GM12878 (cell line): ENCODE measurements at regions not wholly inside any gene's neighbourhood (a gene's known extent, or its start where the extent isn't known, plus 50 kb on each side); places are given as distances from the start of the nearest gene placed in this dataset.

ENCODE experiments used
- ATAC-seq: fragments of 200-7000 bp; cut with Tn5 transposase; 3 replicates; pipeline ENCODE4 v1.9.1; 2020; ENCODE audit warnings: mild to moderate bottlenecking, moderate library complexity
- BruUV-seq: library from RNA; stranded (reverse); fragments of 400-500 nt; replicated peaks from 2 replicates; lab custom pipeline; 2021; lab: Mats Ljungman, UMichigan
- CTCF ChIA-PET: fragments of 300-600 bp; sonication (Branson Sonifier 250); formaldehyde crosslinking; extraction: SDS; loops from one replicate; lab custom pipeline; 2021; ENCODE audit warnings: inconsistent platforms; lab: Yijun Ruan, JAX
- POLR2A ChIA-PET: fragments of 350-600 bp; formaldehyde crosslinking; extraction: SDS; loops from one replicate; lab custom pipeline; 2021; ENCODE audit warnings: inconsistent platforms; lab: Charles Lee
- RAD21 ChIA-PET: fragments of 300-600 bp; sonication (Branson Sonifier 250); formaldehyde crosslinking; loops from one replicate; lab custom pipeline; 2023; ENCODE audit warnings: antibody characterized with exemption; ENCODE audit not compliant: unreplicated experiment; lab: Charles Lee
- SMC1A ChIA-PET: fragments of 300-600 bp; sonication (Branson Sonifier 250); formaldehyde crosslinking; loops from one replicate; lab custom pipeline; 2023; ENCODE audit not compliant: unreplicated experiment, uncharacterized antibody; lab: Charles Lee
- DNase-seq: peaks from one replicate; pipeline ENCODE4 v3.0.0-alpha.2; 2011; ENCODE audit warnings: low read depth, low spot score
- FAIRE-seq: peaks from 3 replicates; lab custom pipeline; 2011; peaks lifted over from hg19 to GRCh38; lab: Jason Lieb, UNC
- H2AFZ ChIP-seq: 2 replicates; pipeline ENCODE4 v1.6.0; 2011; ENCODE audit warnings: low read depth, low read length, control low read depth; ENCODE audit not compliant: control insufficient read depth
- H3K27ac ChIP-seq: 2 replicates; pipeline ENCODE4 v1.5.1; 2011; ENCODE audit warnings: control low read depth; ENCODE audit not compliant: control insufficient read depth, insufficient read depth
- H3K27me3 ChIP-seq, 2 experiments: replicated peaks in 1 of 2; 2 replicates each; pipeline versions ENCODE4 v1.6.0 to v1.6.1; 2011; ENCODE audit warnings: low read length in 1 of 2; ENCODE audit not compliant: control insufficient read depth in 2 of 2, insufficient read depth in 2 of 2
- H3K36me3 ChIP-seq, 2 experiments: 2 replicates each; pipeline ENCODE4 v1.5.1; 2011; ENCODE audit warnings: low read length in 1 of 2; ENCODE audit not compliant: control insufficient read depth in 2 of 2, insufficient read depth in 2 of 2
- H3K4me1 ChIP-seq: 2 replicates; pipeline ENCODE4 v1.6.1; 2011; ENCODE audit warnings: mild to moderate bottlenecking, low read length, moderate library complexity, mixed read lengths; ENCODE audit not compliant: control insufficient read depth, insufficient read depth
- H3K4me2 ChIP-seq: 2 replicates; pipeline ENCODE4 v1.6.0; 2011; ENCODE audit warnings: control low read depth; ENCODE audit not compliant: control insufficient read depth, insufficient read depth
- H3K4me3 ChIP-seq: fragments of 200-600 bp; sonication (generic); 2 replicates; pipeline ENCODE4 v1.5.1; 2016
- H3K79me2 ChIP-seq: 2 replicates; pipeline ENCODE4 v1.6.0; 2011; ENCODE audit warnings: low read length; ENCODE audit not compliant: control insufficient read depth, insufficient read depth
- H3K9ac ChIP-seq: 2 replicates; pipeline ENCODE4 v1.8.0; 2011; ENCODE audit warnings: low read length, control low read depth, mixed read lengths; ENCODE audit not compliant: control insufficient read depth, insufficient read depth
- H3K9me3 ChIP-seq: replicated peaks from 3 replicates; pipeline ENCODE4 v1.5.1; 2011; ENCODE audit warnings: mild to moderate bottlenecking, low read length; ENCODE audit not compliant: control insufficient read depth, insufficient read depth
- H4K20me1 ChIP-seq: 2 replicates; pipeline ENCODE4 v1.6.0; 2011; ENCODE audit not compliant: control insufficient read depth, insufficient read depth
- ATF2 ChIP-seq: IDR thresholded peaks from 2 replicates; pipeline ENCODE4 v1.6.1; 2012; ENCODE audit warnings: low read length, inconsistent platforms
- BCL3 ChIP-seq: IDR thresholded peaks from 2 replicates; pipeline ENCODE4 v1.6.1; 2011; ENCODE audit warnings: borderline replicate concordance, low read depth, mild to moderate bottlenecking, moderate library complexity, low read length; ENCODE audit not compliant: insufficient read depth, poor library complexity, severe bottlenecking
- DPF2 ChIP-seq: fragments of 450-650 bp; IDR thresholded peaks from 2 replicates; pipeline ENCODE4 v1.6.1; 2017; ENCODE audit warnings: mild to moderate bottlenecking
- EGR1 ChIP-seq, 2 experiments: IDR thresholded peaks; 1 replicate in 1 of 2; 2 replicates in 1 of 2; pipeline ENCODE4 v1.6.1; 2011 to 2012; ENCODE audit warnings: low read depth in 2 of 2, low read length in 2 of 2, borderline replicate concordance in 1 of 2, mild to moderate bottlenecking in 1 of 2, moderate library complexity in 1 of 2
- ESRRA ChIP-seq: IDR thresholded peaks from 2 replicates; pipeline ENCODE4 v1.6.1; 2012; ENCODE audit warnings: mild to moderate bottlenecking, low read length, improper control_type of control experiment
- EZH2 ChIP-seq: IDR thresholded peaks from 2 replicates; pipeline ENCODE4 v1.6.1; 2012; ENCODE audit warnings: low read depth, mild to moderate bottlenecking, control low read depth, inconsistent platforms, low read length, borderline replicate concordance; ENCODE audit not compliant: control insufficient read depth
- FOS ChIP-seq: IDR thresholded peaks from 3 replicates; pipeline ENCODE4 v1.6.1; 2011; ENCODE audit warnings: borderline replicate concordance; ENCODE audit not compliant: insufficient read length; ENCODE audit errors: extremely low read depth
- HDAC2 ChIP-seq: fragments of 200-600 bp; sonication (generic); IDR thresholded peaks from 2 replicates; pipeline ENCODE4 v1.6.1; 2017
- IRF5 ChIP-seq: fragments of 450-650 bp; IDR thresholded peaks from 2 replicates; pipeline ENCODE4 v1.6.1; 2017; ENCODE audit warnings: borderline replicate concordance
- KAT2A ChIP-seq: conservative IDR thresholded peaks from 2 replicates; pipeline ENCODE4 v1.6.1; 2011; ENCODE audit warnings: low read depth, low read length; ENCODE audit not compliant: control insufficient read depth
- KDM1A ChIP-seq: fragments of 200-600 bp; sonication (generic); IDR thresholded peaks from 2 replicates; pipeline ENCODE4 v1.6.1; 2016; ENCODE audit warnings: borderline replicate concordance
- PAX5 ChIP-seq: IDR thresholded peaks from 2 replicates; pipeline ENCODE4 v1.6.1; 2011; ENCODE audit warnings: low read depth, low read length, borderline replicate concordance
- POU2F2 ChIP-seq: IDR thresholded peaks from 3 replicates; pipeline ENCODE4 v1.6.1; 2011; ENCODE audit warnings: low read depth, mild to moderate bottlenecking, low read length, borderline replicate concordance
- RCOR1 ChIP-seq: conservative IDR thresholded peaks from 2 replicates; pipeline ENCODE4 v1.6.1; 2012; ENCODE audit warnings: low read depth, low read length, improper control_type of control experiment
- SREBF2 ChIP-seq: IDR thresholded peaks from 2 replicates; pipeline ENCODE4 v1.6.1; 2012; ENCODE audit warnings: mild to moderate bottlenecking, low read length
- STAT1 ChIP-seq: fragments of 450-650 bp; conservative IDR thresholded peaks from 2 replicates; pipeline ENCODE4 v1.6.1; 2014; ENCODE audit warnings: antibody characterized with exemption, mild to moderate bottlenecking
- SUPT20H ChIP-seq: IDR thresholded peaks from 2 replicates; pipeline ENCODE4 v1.6.1; 2011; ENCODE audit warnings: low read depth, mild to moderate bottlenecking, low read length, moderate library complexity, borderline replicate concordance; ENCODE audit not compliant: control insufficient read depth
- TAF1 ChIP-seq: IDR thresholded peaks from 2 replicates; pipeline ENCODE4 v1.6.1; 2011; ENCODE audit warnings: mild to moderate bottlenecking, low read depth, low read length, borderline replicate concordance
- WGBS: methylation state at CpG from one replicate; pipeline ENCODE4 v1.1.6; 2016; ENCODE audit warnings: low lambda C conversion rate; ENCODE audit not compliant: insufficient replicate concordance, insufficient coverage; ENCODE audit errors: missing lambda C conversion rate; 5-methylcytosine and 5-hydroxymethylcytosine counted together
- in situ Hi-C: fragments of 300-500 bp; cut with MboI; formaldehyde crosslinking; loops from 9 replicates; pipeline ENCODE4 v1.14.3; 2018; ENCODE audit warnings: mixed read lengths
- intact Hi-C: fragments of 100-400 bp; cut with micrococcal nuclease; formaldehyde crosslinking; loops from one replicate; pipeline ENCODE4 v1.14.2; 2022; ENCODE audit not compliant: unreplicated experiment

GRCh38 chr13:78372581-78372980 lies 230.8 kb downstream of the POU4F1 start:
- CTCF ChIA-PET: interaction anchor here (1.2 kb wide), 1 partner anchor 214 kb away, joined by 3 read pairs; no protein-coding TSS in a partner anchor
- SMC1A ChIA-PET: no interaction called here
- POLR2A ChIA-PET: no interaction called here

More at GRCh38 chr13:78372581-78372980, 230.8 kb downstream of the POU4F1 start:
- no peak for TF ChIP-seq STAT1
- TF ChIP-seq SUPT20H: no peak
- TF ChIP-seq BCL3: no peak
- no peak for TF ChIP-seq KAT2A
- TF ChIP-seq EZH2: no peak
- TF ChIP-seq IRF5: no peak
- TF ChIP-seq ATF2: no peak
- no peak for TF ChIP-seq FOS
- TF ChIP-seq PAX5: no peak
- no peak for TF ChIP-seq HDAC2
- no peak for TF ChIP-seq ESRRA
- no peak for TF ChIP-seq TAF1
- no peak for TF ChIP-seq KDM1A
- TF ChIP-seq POU2F2: no peak
- TF ChIP-seq SREBF2: no peak
- no peak for TF ChIP-seq DPF2
- TF ChIP-seq EGR1 (IDR thresholded peaks at IDR 0.05; ENCODE audit: borderline replicate concordance in 1 of 2, low read depth in 2 of 2, low read length in 2 of 2): no peak
- TF ChIP-seq RCOR1: no peak
- TF ChIP-seq, all 136 proteins: peak for 0
- Histone ChIP-seq H2AFZ (no peak overlapping the region), H3K4me2 (no peak overlapping the region), H3K79me2 (no peaks in the 10 kb centered on the region), H3K4me3 (no peak overlapping the region), H3K9me3 (no peaks in the 10 kb centered on the region), H3K27me3 (no peaks in the 10 kb centered on the region), H3K4me1 (no peaks in the 10 kb centered on the region), H3K36me3 (no peaks in the 10 kb centered on the region), H3K27ac (no peak overlapping the region), H3K9ac (no peak overlapping the region), H4K20me1 (no peaks in the 10 kb centered on the region)
- DNase-seq: no peak
- 21% methylated on average over 3 of the region's 3 CpGs for WGBS
- no peak for FAIRE-seq
- intact Hi-C loops: no loop called here
- in situ Hi-C loops: no loop called here
- no TSS peak for BruUV-seq
- no peak for ATAC-seq
- RAD21 ChIA-PET: no interaction called here
